ENCODE measurements at regions not wholly inside any gene's neighbourhood (a gene's known extent, or its start where the extent isn't known, plus 50 kb on each side); places are given as distances from the start of the nearest gene placed in this dataset.

GRCh38 chr7:33751443-33751842, 153.9 kb upstream of the BMPER start:
- TF ChIP-seq POLR2AphosphoS5 (IDR thresholded peaks at IDR 0.05; ENCODE audit: insufficient read depth in 1 of 2, low read depth in 1 of 2) (no peak), CTCF (IDR thresholded peaks at IDR 0.05) (no peak)
